ENCODE measurements at regions not wholly inside any gene's neighbourhood (a gene's known extent, or its start where the extent isn't known, plus 50 kb on each side); places are given as distances from the start of the nearest gene placed in this dataset.

DNA sequence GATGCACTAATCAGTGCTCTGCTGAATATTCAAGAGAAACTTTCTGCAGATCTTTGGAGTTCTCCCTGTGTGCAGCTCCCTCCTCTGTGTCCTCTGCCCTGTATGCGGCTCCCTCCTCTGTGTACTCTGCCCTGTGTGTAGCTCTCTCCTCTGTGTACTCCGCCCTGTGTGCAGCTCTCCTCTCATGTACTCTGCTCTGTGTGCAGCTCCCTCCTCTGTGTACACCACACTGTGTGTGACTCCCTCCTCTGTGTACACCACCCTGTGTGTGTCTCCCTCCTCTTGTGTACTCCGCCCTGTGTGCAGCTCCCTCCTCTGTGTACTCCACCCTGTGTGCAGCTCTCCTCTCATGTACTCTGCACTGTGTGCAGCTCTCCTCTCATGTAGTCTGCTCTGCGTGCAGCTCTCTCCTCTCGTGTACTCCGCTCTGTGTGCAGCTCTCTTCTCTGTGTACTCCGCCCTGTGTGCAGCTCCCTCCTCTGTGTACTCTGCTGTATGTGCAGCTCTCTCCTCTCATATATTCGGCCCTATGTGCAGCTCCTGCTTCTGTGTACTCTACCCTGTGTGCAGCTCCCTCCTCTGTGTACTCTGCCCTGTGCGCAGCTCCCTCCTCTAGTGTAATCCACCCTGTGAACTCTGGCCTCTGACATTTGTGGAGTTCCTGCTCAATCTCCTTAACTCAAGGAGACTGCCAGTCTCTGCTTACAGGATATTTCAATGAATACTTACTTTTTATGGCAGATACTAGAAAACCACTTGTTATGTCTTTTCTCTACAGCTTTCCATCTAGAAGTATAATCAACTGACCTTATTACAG, 280.4 kb downstream of the GLRX3 start:
- no peak overlapping the region for H3K4me2 ChIP-seq

GRCh38 chr10:130418731-130419130, 282.5 kb downstream of the GLRX3 start:
- TF ChIP-seq, protein P1, sequence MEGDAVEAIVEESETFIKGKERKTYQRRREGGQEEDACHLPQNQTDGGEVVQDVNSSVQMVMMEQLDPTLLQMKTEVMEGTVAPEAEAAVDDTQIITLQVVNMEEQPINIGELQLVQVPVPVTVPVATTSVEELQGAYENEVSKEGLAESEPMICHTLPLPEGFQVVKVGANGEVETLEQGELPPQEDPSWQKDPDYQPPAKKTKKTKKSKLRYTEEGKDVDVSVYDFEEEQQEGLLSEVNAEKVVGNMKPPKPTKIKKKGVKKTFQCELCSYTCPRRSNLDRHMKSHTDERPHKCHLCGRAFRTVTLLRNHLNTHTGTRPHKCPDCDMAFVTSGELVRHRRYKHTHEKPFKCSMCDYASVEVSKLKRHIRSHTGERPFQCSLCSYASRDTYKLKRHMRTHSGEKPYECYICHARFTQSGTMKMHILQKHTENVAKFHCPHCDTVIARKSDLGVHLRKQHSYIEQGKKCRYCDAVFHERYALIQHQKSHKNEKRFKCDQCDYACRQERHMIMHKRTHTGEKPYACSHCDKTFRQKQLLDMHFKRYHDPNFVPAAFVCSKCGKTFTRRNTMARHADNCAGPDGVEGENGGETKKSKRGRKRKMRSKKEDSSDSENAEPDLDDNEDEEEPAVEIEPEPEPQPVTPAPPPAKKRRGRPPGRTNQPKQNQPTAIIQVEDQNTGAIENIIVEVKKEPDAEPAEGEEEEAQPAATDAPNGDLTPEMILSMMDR (conservative IDR thresholded peaks at IDR 0.05; ENCODE audit: low read depth, low read length) = no peak
- H3K27me3 ChIP-seq (ENCODE audit: insufficient read depth, low read depth) = no peaks in the 10 kb centered on the region
- H2AFZ ChIP-seq (ENCODE audit: low read depth) = no peak overlapping the region
- H3K4me1 ChIP-seq (ENCODE audit: low read depth, poor library complexity, severe bottlenecking) = no peaks in the 10 kb centered on the region
- no peak overlapping the region for H3K27ac ChIP-seq
- H3K4me3 ChIP-seq (IDR thresholded peaks at IDR 0.05; ENCODE audit: insufficient read depth, low read depth, low read length) = no peak overlapping the region
- H3K4me2 ChIP-seq = no peak overlapping the region
- no peaks in the 10 kb centered on the region for H3K36me3 ChIP-seq (ENCODE audit: insufficient read depth)
- no peaks in the 10 kb centered on the region for H3K79me2 ChIP-seq (ENCODE audit: insufficient read depth, low read depth)
- H3K9ac ChIP-seq = no peak overlapping the region
- H4K20me1 ChIP-seq (ENCODE audit: insufficient read depth) = no peaks in the 10 kb centered on the region

More for the DNA sequence above, 280.4 kb downstream of the GLRX3 start:
- no peaks in the 10 kb centered on the region for H4K20me1 ChIP-seq (ENCODE audit: insufficient read depth)
- no peak overlapping the region for H3K4me3 ChIP-seq (IDR thresholded peaks at IDR 0.05; ENCODE audit: insufficient read depth, low read depth, low read length)
- no peak overlapping the region for H3K9ac ChIP-seq
- H3K27me3 ChIP-seq (ENCODE audit: insufficient read depth, low read depth) = no peaks in the 10 kb centered on the region
- TF ChIP-seq, protein P1 (conservative IDR thresholded peaks at IDR 0.05; ENCODE audit: low read depth, low read length) = no peak
- no peak overlapping the region for H3K27ac ChIP-seq
- no peak overlapping the region for H2AFZ ChIP-seq (ENCODE audit: low read depth)
- no peaks in the 10 kb centered on the region for H3K36me3 ChIP-seq (ENCODE audit: insufficient read depth)
- no peaks in the 10 kb centered on the region for H3K4me1 ChIP-seq (ENCODE audit: low read depth, poor library complexity, severe bottlenecking)
- H3K79me2 ChIP-seq (ENCODE audit: insufficient read depth, low read depth) = no peaks in the 10 kb centered on the region

GRCh38 chr10:130421909-130422308, 285.7 kb downstream of the GLRX3 start:
- Histone ChIP-seq H4K20me1 (ENCODE audit: insufficient read depth) (no peaks in the 10 kb centered on the region), H3K4me1 (ENCODE audit: low read depth, poor library complexity, severe bottlenecking) (no peaks in the 10 kb centered on the region), H2AFZ (ENCODE audit: low read depth) (no peak overlapping the region), H3K4me3 (IDR thresholded peaks at IDR 0.05; ENCODE audit: insufficient read depth, low read depth, low read length) (no peak overlapping the region), H3K9ac (no peak overlapping the region), H3K36me3 (ENCODE audit: insufficient read depth) (no peaks in the 10 kb centered on the region), H3K79me2 (ENCODE audit: insufficient read depth, low read depth) (no peaks in the 10 kb centered on the region), H3K27ac (no peak overlapping the region), H3K27me3 (ENCODE audit: insufficient read depth, low read depth) (no peaks in the 10 kb centered on the region), H3K4me2 (no peak overlapping the region)
- TF ChIP-seq, protein P1 (conservative IDR thresholded peaks at IDR 0.05; ENCODE audit: low read depth, low read length) = no peak

- Histone ChIP-seq H3K9ac (no peak overlapping the region), H4K20me1 (ENCODE audit: insufficient read depth) (no peaks in the 10 kb centered on the region), H3K27ac (no peak overlapping the region), H3K4me2 (no peak overlapping the region), H3K4me3 (IDR thresholded peaks at IDR 0.05; ENCODE audit: insufficient read depth, low read depth, low read length) (no peak overlapping the region), H3K36me3 (ENCODE audit: insufficient read depth) (no peaks in the 10 kb centered on the region), H2AFZ (ENCODE audit: low read depth) (no peak overlapping the region), H3K79me2 (ENCODE audit: insufficient read depth, low read depth) (no peaks in the 10 kb centered on the region), H3K27me3 (ENCODE audit: insufficient read depth, low read depth) (no peaks in the 10 kb centered on the region), H3K4me1 (ENCODE audit: low read depth, poor library complexity, severe bottlenecking) (no peaks in the 10 kb centered on the region)
- TF ChIP-seq, protein P1 (conservative IDR thresholded peaks at IDR 0.05; ENCODE audit: low read depth, low read length) = no peak
Observed at GRCh38 chr10:130422366-130423324, 286.5 kb downstream of the GLRX3 start.

Data from KMS-11 (cell line).